ENCODE measurements at regions not wholly inside any gene's neighbourhood (a gene's known extent, or its start where the extent isn't known, plus 50 kb on each side); places are given as distances from the start of the nearest gene placed in this dataset.

GRCh38 chr2:190822043-190822442, 58.6 kb upstream of the GLS start:
- Histone ChIP-seq H3K4me3 (ENCODE audit: extremely low read depth in 1 of 4, insufficient read depth in 2 of 4, low read depth in 3 of 4, low read length in 4 of 4) (no peak overlapping the region), H2BK20ac (ENCODE audit: low read length) (no peak overlapping the region), H3K27me3 (replicated peaks in 1 of 4; ENCODE audit: control insufficient read depth in 3 of 4, extremely low read depth in 1 of 4, insufficient read depth in 3 of 4, low read length in 3 of 4) (no peaks in the 10 kb centered on the region), H2BK120ac (replicated peaks; ENCODE audit: low read depth, low read length) (no peak overlapping the region), H4K5ac (ENCODE audit: insufficient read length, low read depth, low read length) (no peak overlapping the region), H3K4me1 (replicated peaks in 1 of 4; ENCODE audit: control insufficient read depth in 3 of 4, insufficient read depth in 4 of 4, low read length in 3 of 4) (no peaks in the 10 kb centered on the region), H3K14ac (ENCODE audit: insufficient read length) (no peak overlapping the region), H2AFZ (ENCODE audit: low read length) (no peak overlapping the region), H2BK5ac (ENCODE audit: low read depth, low read length) (no peak overlapping the region), H3K27ac (ENCODE audit: low read depth, low read length) (no peak overlapping the region), H3K56ac (replicated peaks; ENCODE audit: insufficient read length, low read depth, low read length) (no peak overlapping the region), H3K4me2 (ENCODE audit: insufficient read depth in 1 of 2, low read depth in 2 of 2, low read length in 2 of 2) (no peak overlapping the region), H2BK15ac (ENCODE audit: low read length) (no peak overlapping the region), H3K79me2 (ENCODE audit: control insufficient read depth in 1 of 2, insufficient read depth in 2 of 2, low read length in 2 of 2) (no peaks in the 10 kb centered on the region), H3K36me3 (ENCODE audit: control insufficient read depth in 2 of 4, insufficient read depth in 4 of 4, low read length in 3 of 4) (no peaks in the 10 kb centered on the region), H2BK12ac (ENCODE audit: low read depth, low read length) (no peak overlapping the region), H3K9me3 (ENCODE audit: insufficient read depth in 2 of 2, low read depth in 1 of 2, low read length in 1 of 2) (no peaks in the 10 kb centered on the region), H3K4ac (replicated peaks; ENCODE audit: insufficient read length, low read depth, low read length) (no peak overlapping the region), H3K9ac (replicated peaks in 1 of 4; ENCODE audit: extremely low read depth in 1 of 4, low read depth in 3 of 4, low read length in 3 of 4) (no peak overlapping the region), H4K20me1 (replicated peaks in 1 of 2; ENCODE audit: control insufficient read depth in 1 of 2, insufficient read depth in 2 of 2, low read length in 2 of 2) (no peaks in the 10 kb centered on the region), H4K8ac (ENCODE audit: extremely low read depth, insufficient read depth, low read length) (no peak overlapping the region), H3K23me2 (ENCODE audit: low read depth, low read length) (no peaks in the 10 kb centered on the region), H3K23ac (ENCODE audit: insufficient read length) (no peak overlapping the region), H3K18ac (ENCODE audit: extremely low read depth, low read length) (no peak overlapping the region), H3K79me1 (ENCODE audit: low read depth, low read length) (no peaks in the 10 kb centered on the region), H4K91ac (replicated peaks; ENCODE audit: insufficient read length, low read length) (no peak overlapping the region), H2AK5ac (ENCODE audit: low read depth, low read length) (no peak overlapping the region)
- ChIA-PET POLR2A (ENCODE audit: partially characterized antibody) (interaction anchor here (0.9 to 1.3 kb wide), 2 partner anchors 12 to 77 kb away, joined by 3 read pairs; no protein-coding TSS in a partner anchor), CTCF (ENCODE audit: partially characterized antibody) (interaction anchor here (0.9 to 1.6 kb wide), 3 partner anchors 12 to 41 kb away, joined by 4 to 5 read pairs (median 4); no protein-coding TSS in a partner anchor)
- FAIRE-seq: no peak
- 95% methylated on average over 1 of the region's 1 CpG; no CpG with 5 or more reads in 1 of the 2 experiments for WGBS, 2 experiments (ENCODE audit: extremely low coverage in 1 of 2, insufficient coverage in 1 of 2, insufficient read length in 1 of 2, insufficient replicate concordance in 2 of 2, low coverage in 1 of 2, low lambda C conversion rate in 2 of 2, missing lambda C conversion rate in 1 of 2)
- DNase-seq (ENCODE audit: low read depth in 1 of 2, low spot score in 2 of 2): no peak
- no peak for TF ChIP-seq USF2 (IDR thresholded peaks at IDR 0.05; ENCODE audit: low read length)
- no peak for TF ChIP-seq HDAC2 (IDR thresholded peaks at IDR 0.05; ENCODE audit: borderline replicate concordance in 1 of 2, low read depth in 2 of 2, low read length in 2 of 2)
- no peak for TF ChIP-seq SIN3A (conservative IDR thresholded peaks at IDR 0.05 in 1 of 2, IDR thresholded peaks at IDR 0.05 in 1 of 2; ENCODE audit: low read depth in 1 of 2, low read length in 2 of 2)
- no peak for TF ChIP-seq RNF2 (IDR thresholded peaks at IDR 0.05; ENCODE audit: borderline replicate concordance, low read depth, low read length, missing control alignments, poor library complexity, severe bottlenecking)
